SIG-M5 treated with dmso at 0.1 percent for 504 hours (cell line): ENCODE measurements at regions not wholly inside any gene's neighbourhood (a gene's known extent, or its start where the extent isn't known, plus 50 kb on each side); places are given as distances from the start of the nearest gene placed in this dataset.
"Not testable (repeated sequence)": the region's sequence is repeated elsewhere in the genome, so short reads cannot be mapped to it uniquely, and the experiment has no call there.

Experiments
- DNase-seq: peaks from one replicate; lab custom pipeline; 2025; ENCODE audit not compliant: unreplicated experiment; lab: John Stamatoyannopoulos, UW

DNA sequence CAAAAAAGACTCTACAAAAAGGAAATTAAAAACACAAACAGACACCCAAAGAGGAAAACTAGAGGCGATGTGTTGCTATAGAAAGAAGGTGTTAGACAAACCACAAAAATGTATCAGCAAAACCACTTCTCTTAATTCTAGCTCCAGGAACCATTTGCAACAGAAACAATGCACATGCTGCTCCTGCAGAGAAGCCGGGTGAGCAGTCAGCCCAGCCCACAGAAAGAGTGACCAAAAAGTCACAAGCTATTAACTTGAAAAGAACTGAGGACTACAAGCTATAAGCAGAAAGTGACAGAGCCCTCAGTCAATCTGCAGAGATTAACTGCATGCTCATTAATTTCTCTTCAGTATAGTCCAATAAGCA, 96.2 kb upstream of the KLHL13 start:
- DNase-seq = peak; percentile 73

DNA sequence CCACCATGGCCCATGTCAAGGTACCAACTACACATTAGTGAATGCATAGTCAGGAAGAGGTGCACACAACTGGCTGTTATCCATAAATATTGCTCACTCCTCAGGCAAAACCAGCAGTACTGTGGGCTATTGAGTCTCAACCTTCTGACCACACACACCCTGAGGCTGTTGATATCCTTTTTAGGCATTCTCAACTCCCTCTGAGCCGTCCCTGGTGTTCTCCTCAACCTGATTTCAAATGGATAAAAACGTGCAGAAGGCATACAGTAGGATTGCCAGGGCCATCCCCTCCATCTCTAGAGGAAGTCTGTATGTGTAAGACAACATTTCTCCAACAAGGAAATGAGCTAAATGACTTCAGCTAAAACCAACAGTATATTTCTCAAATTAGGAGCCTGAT, 98.7 kb upstream of the KLHL13 start:
- DNase-seq = no peak

- DNase-seq = no peak
Observed at GRCh38 chrX:118216087-118216486, 99.5 kb upstream of the KLHL13 start.

GRCh38 chrX:118216509-118216908, 99.9 kb upstream of the KLHL13 start:
- no peak for DNase-seq

DNA sequence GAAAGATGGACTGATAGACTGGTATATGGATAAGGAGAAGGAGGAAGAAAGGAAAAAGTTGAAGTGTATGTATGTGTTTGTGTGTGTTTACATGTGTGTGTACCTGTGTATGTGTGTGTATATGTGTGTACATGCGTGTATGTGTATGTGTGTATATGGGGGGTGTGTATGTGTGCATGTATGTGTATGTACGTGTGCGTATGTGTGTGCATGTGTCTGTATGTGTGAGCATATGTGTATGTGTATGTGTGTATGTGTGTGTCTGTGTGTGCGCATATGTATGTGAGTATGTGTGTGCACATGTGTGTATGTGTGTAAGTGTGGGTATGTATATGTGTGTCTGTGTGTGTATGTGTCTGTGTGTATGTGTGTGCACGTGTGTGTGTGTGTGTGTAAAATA, 101.5 kb upstream of the KLHL13 start:
- no peak for DNase-seq

GRCh38 chrX:118218940-118219339, 102.3 kb upstream of the KLHL13 start:
- DNase-seq = no peak

GRCh38 chrX:118219866-118220265, 103.3 kb upstream of the KLHL13 start:
- DNase-seq = no peak

DNA sequence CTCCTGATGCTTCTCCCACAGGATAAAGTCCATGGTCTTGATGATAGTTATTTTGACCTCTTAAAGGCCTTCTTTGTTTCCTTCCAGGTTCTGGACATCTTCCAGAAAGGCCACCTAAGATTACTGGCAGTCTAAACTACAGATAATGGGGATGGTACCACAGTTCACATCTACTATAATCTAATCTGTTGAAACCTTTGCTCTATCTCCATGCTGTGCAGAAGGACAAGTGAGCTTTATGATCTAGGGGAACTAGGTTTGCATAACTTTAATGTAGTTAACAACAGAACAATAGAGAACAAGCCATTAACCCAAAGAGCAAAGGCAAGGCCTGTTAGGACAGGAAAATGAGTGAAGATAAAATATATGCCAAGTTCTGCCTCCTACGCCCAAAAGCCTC, 103.9 kb upstream of the KLHL13 start:
- DNase-seq = no peak

GRCh38 chrX:118221270-118221669, 104.7 kb upstream of the KLHL13 start:
- no peak for DNase-seq

- DNase-seq = no peak
Observed at GRCh38 chrX:118221733-118222132, 105.1 kb upstream of the KLHL13 start.

- no peak for DNase-seq
Observed at GRCh38 chrX:118222421-118222820, 105.8 kb upstream of the KLHL13 start.

GRCh38 chrX:118225711-118226428, 109.3 kb upstream of the KLHL13 start:
- DNase-seq = peak; percentile 5

DNA sequence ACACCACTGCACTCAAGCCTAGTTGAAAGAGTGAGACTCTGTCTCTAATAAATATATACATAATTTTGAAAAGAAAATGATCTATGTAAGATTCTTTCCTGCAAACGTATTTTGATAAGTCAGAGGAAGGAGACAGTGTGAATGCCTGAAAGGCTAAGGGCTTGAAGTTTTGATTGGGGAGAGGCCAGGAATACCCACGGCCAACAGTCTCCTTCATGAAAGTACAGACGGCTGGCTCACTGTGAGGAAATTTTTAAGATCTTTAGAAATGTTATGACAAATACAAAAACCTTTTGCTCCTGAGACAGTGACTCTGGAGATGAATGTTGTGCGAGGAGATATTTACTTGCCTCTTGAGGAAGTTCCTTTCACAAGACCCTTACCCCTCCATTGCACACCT, 111.4 kb upstream of the KLHL13 start:
- DNase-seq = no peak

- DNase-seq = no peak
Observed at GRCh38 chrX:118228456-118228855, 111.8 kb upstream of the KLHL13 start.

GRCh38 chrX:118231464-118231863, 114.4 kb upstream of the WDR44 start:
- no peak for DNase-seq

- DNase-seq = no peak
Observed at GRCh38 chrX:118239178-118239870, 106.6 kb upstream of the WDR44 start.

GRCh38 chrX:118239913-118240698, 105.8 kb upstream of the WDR44 start:
- no peak for DNase-seq

DNA sequence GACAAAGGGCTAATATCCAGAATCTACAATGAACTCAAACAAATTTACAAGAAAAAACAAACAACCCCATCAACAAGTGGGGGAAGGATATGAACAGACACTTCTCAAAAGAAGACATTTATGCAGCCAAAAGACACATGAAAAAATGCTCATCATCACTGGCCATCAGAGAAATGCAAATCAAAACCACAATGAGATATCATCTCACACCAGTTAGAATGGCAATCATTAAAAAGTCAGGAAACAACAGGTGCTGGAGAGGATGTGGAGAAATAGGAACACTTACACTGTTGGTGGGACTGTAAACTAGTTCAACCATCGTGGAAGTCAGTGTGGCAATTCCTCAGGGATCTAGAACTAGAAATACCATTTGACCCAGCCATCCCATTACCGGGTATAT, 98.9 kb upstream of the WDR44 start:
- not testable (repeated sequence) for DNase-seq

DNA sequence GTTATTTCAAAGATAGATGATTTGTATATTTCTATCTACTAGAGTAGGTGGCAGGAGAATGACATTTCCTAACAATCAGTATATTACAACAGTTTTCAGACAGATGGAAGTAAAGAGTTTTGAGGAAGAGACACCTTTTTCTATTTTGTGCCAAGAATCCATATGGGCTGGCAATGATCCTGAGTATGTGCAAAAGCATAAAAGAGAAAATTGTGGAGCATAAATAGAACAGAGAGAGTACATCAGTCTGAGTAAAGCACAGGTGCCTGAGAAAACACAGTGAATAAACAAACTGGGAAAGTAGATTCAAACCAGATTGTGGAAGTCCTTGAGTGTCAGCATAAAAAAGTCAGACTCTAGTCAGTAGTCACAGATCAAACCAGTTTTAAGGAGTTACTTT, 96.8 kb upstream of the WDR44 start:
- DNase-seq = no peak

- DNase-seq = no peak
Observed at GRCh38 chrX:118250445-118250844, 95.5 kb upstream of the WDR44 start.

DNA sequence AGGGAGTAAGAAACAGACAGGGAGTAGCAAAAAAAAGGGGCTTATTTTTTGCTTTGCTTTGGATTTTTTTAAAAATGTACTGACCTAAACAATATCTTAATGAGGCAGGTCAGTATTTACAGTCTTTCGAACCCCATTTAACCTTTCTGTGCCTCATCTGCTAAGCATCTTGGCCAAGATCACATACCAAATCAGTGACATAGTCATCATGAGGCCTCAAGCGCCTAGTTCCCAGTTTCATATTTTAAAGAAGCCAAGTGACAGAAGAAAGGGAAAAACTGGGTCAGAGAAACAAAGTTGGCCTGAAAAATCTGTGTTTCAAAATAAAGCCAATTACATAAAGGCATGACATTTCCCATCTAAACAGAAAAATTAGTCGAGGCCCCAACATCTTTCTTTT, 94.6 kb upstream of the WDR44 start:
- no peak for DNase-seq

- DNase-seq = no peak
Observed at GRCh38 chrX:118252967-118253366, 92.9 kb upstream of the WDR44 start.
